Ascending aorta (tissue), 2 donors: ENCODE measurements at regions not wholly inside any gene's neighbourhood (a gene's known extent, or its start where the extent isn't known, plus 50 kb on each side); places are given as distances from the start of the nearest gene placed in this dataset.

ENCODE experiments used
- DNase-seq, 2 donors: peaks; one replicate each; pipeline ENCODE4 v3.0.0-alpha.2; 2019; ENCODE audit warnings: low spot score in 2 of 2
- H3K27ac ChIP-seq, 2 donors: fragments of 200-600 bp; sonication (generic); one replicate each; pipeline ENCODE4 v1.5.1; 2016 to 2017; ENCODE audit warnings: mild to moderate bottlenecking in 1 of 2
- H3K27me3 ChIP-seq: fragments of 200-600 bp; sonication (generic); one replicate; pipeline ENCODE4 v1.5.1; 2017
- H3K36me3 ChIP-seq, 2 donors: fragments of 200-600 bp; sonication (generic); one replicate each; pipeline ENCODE4 v1.5.1; 2016
- H3K4me1 ChIP-seq, 2 donors: fragments of 200-600 bp; sonication (generic); one replicate each; pipeline ENCODE4 v1.5.1; 2016 to 2017; ENCODE audit warnings: mild to moderate bottlenecking in 1 of 2
- H3K4me3 ChIP-seq, 2 donors: fragments of 200-600 bp; sonication (generic); one replicate each; pipeline ENCODE4 v1.5.1; 2016 to 2017; ENCODE audit warnings: mild to moderate bottlenecking in 1 of 2
- H3K9me3 ChIP-seq, 2 donors: fragments of 200-600 bp; sonication (generic); one replicate each; pipeline ENCODE4 v1.5.1; 2016
- CTCF ChIP-seq, 3 experiments: fragments of 200-600 bp in 2 of 3; fragments of 450-650 bp in 1 of 3; sonication (generic) in 2 of 3; IDR thresholded peaks; one replicate each; pipeline ENCODE4 v1.5.1; 2016 to 2019; ENCODE audit warnings: antibody characterized with exemption in 3 of 3, mild to moderate bottlenecking in 1 of 3, moderate library complexity in 1 of 3
- intact Hi-C: fragments of 100-400 bp; cut with DNase I; formaldehyde crosslinking; loops from one replicate; pipeline ENCODE4 v1.15.1; 2023

DNA sequence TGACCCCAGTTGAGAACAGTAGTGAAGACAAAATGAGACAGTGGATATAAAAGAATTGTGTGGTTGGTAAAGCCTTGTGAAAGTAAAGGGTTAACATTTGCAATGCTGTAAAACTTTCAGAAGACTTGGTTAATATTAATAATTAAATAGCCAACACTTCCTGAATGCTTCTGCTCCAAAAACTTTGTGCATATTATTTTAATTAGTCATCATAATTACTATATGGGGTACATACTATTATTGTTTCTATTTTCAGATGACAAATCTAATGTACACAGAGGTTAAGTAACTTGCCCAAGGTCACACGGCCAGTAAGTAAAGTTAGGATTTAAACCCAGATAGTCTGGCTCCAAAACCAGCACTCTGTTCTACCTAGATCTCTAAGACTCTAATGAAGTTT lies 291.3 kb downstream of the OGFRL1 start:
- no peak overlapping the region for H3K27ac ChIP-seq
- H3K27me3 ChIP-seq = no peaks in the 10 kb centered on the region
- H3K36me3 ChIP-seq = no peaks in the 10 kb centered on the region
- no peak overlapping the region for H3K4me3 ChIP-seq
- H3K4me1 ChIP-seq = no peaks in the 10 kb centered on the region
- no peak for DNase-seq
- intact Hi-C loops = no loop called here
- no peaks in the 10 kb centered on the region for H3K9me3 ChIP-seq
- no peak for TF ChIP-seq CTCF (IDR thresholded peaks at IDR 0.05)

GRCh38 chr6:71582820-71583219 lies 294.2 kb downstream of the OGFRL1 start:
- Histone ChIP-seq H3K36me3 (no peaks in the 10 kb centered on the region), H3K4me3 (no peak overlapping the region), H3K27me3 (no peaks in the 10 kb centered on the region), H3K9me3 (no peaks in the 10 kb centered on the region), H3K27ac (no peak overlapping the region), H3K4me1 (no peaks in the 10 kb centered on the region)
- no peak for DNase-seq
- TF ChIP-seq CTCF (IDR thresholded peaks at IDR 0.05) = no peak
- intact Hi-C loops = no loop called here

GRCh38 chr6:71584712-71585436 lies 296.3 kb downstream of the OGFRL1 start:
- no peak overlapping the region for H3K4me3 ChIP-seq
- no peaks in the 10 kb centered on the region for H3K36me3 ChIP-seq
- DNase-seq = no peak
- no peaks in the 10 kb centered on the region for H3K4me1 ChIP-seq
- TF ChIP-seq CTCF (IDR thresholded peaks at IDR 0.05) = no peak
- intact Hi-C loops = no loop called here
- no peak overlapping the region for H3K27ac ChIP-seq
- H3K9me3 ChIP-seq = no peaks in the 10 kb centered on the region
- H3K27me3 ChIP-seq = no peaks in the 10 kb centered on the region

- no peaks in the 10 kb centered on the region for H3K4me1 ChIP-seq
- H3K9me3 ChIP-seq = no peaks in the 10 kb centered on the region
- no peaks in the 10 kb centered on the region for H3K27me3 ChIP-seq
- intact Hi-C loops = no loop called here
- no peak for TF ChIP-seq CTCF (IDR thresholded peaks at IDR 0.05)
- no peaks in the 10 kb centered on the region for H3K36me3 ChIP-seq
- H3K4me3 ChIP-seq = no peak overlapping the region
- DNase-seq = no peak
- H3K27ac ChIP-seq = no peak overlapping the region
These were observed 296.9 kb downstream of the OGFRL1 start for GRCh38 chr6:71585472-71585871.

GRCh38 chr6:71588490-71588889 lies 297.9 kb upstream of the RIMS1 start:
- no peaks in the 10 kb centered on the region for H3K9me3 ChIP-seq
- H3K4me3 ChIP-seq = no peak overlapping the region
- H3K4me1 ChIP-seq = no peaks in the 10 kb centered on the region
- no peak for TF ChIP-seq CTCF (IDR thresholded peaks at IDR 0.05)
- H3K27ac ChIP-seq = no peak overlapping the region
- no peaks in the 10 kb centered on the region for H3K27me3 ChIP-seq
- DNase-seq = no peak
- intact Hi-C loops = no loop called here
- no peaks in the 10 kb centered on the region for H3K36me3 ChIP-seq

DNA sequence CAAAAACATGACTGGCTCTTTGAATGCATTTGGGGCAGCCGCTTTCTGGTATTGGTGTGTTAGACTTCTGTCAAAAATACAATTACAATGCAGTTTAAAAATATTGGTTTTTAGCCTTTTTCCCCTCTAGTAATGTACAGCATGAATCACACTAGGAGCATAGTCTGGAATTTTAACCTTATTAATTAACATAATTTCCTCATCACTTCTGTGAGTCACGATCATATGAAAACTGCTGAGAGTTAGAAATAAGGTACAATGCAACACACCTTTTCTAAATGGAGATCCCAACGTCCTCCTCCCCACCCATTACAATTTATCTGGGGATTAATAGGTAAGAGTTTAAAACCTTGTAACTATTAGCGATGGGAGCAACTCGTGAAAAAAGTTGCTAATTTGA lies 297.1 kb upstream of the RIMS1 start:
- no peak overlapping the region for H3K27ac ChIP-seq
- TF ChIP-seq CTCF (IDR thresholded peaks at IDR 0.05) = no peak
- no peak overlapping the region for H3K4me3 ChIP-seq
- H3K27me3 ChIP-seq = no peaks in the 10 kb centered on the region
- intact Hi-C loops = no loop called here
- no peaks in the 10 kb centered on the region for H3K9me3 ChIP-seq
- no peak for DNase-seq
- H3K36me3 ChIP-seq = no peaks in the 10 kb centered on the region
- no peaks in the 10 kb centered on the region for H3K4me1 ChIP-seq
